Activated naive CD4-positive, alpha-beta T cell (primary cell): ENCODE measurements at regions not wholly inside any gene's neighbourhood (a gene's known extent, or its start where the extent isn't known, plus 50 kb on each side); places are given as distances from the start of the nearest gene placed in this dataset.

Experiments
- DNase-seq, 4 experiments: peaks; one replicate each; lab custom pipeline; 2025; lab: John Stamatoyannopoulos, UW

GRCh38 chr10:69684020-69684980, 54.3 kb downstream of the FAM241B start:
- no peak for DNase-seq

GRCh38 chr10:69684981-69685353, 54.9 kb downstream of the FAM241B start:
- DNase-seq, result no peak

- no peak for DNase-seq
Observed at GRCh38 chr10:69685426-69685801, 55.4 kb downstream of the FAM241B start.

- DNase-seq, result no peak
Observed at GRCh38 chr10:69685802-69686585, 55.9 kb downstream of the FAM241B start.

GRCh38 chr10:69686866-69687265, 56.8 kb downstream of the FAM241B start:
- DNase-seq, result no peak

GRCh38 chr10:69687426-69687825, 57.4 kb downstream of the FAM241B start:
- no peak for DNase-seq

- no peak for DNase-seq
Observed at GRCh38 chr10:69692267-69692666, 62.2 kb downstream of the FAM241B start.

GRCh38 chr10:69692891-69693290, 62.8 kb downstream of the FAM241B start:
- DNase-seq, result no peak

GRCh38 chr10:69693886-69694285, 63.8 kb downstream of the FAM241B start:
- DNase-seq, result no peak

GRCh38 chr10:69696073-69696731, 66.2 kb downstream of the FAM241B start:
- DNase-seq, result no peak

GRCh38 chr10:69697006-69697405, 67.0 kb downstream of the FAM241B start:
- DNase-seq, result no peak

GRCh38 chr10:69703256-69703655, 73.2 kb downstream of the FAM241B start:
- DNase-seq, result no peak

GRCh38 chr10:69703766-69704630, 74.0 kb downstream of the FAM241B start:
- DNase-seq, result no peak

GRCh38 chr10:69709366-69709941, 79.4 kb downstream of the FAM241B start:
- no peak for DNase-seq

GRCh38 chr10:69710008-69710888, 80.2 kb downstream of the FAM241B start:
- DNase-seq, result no peak

GRCh38 chr10:69712342-69712741, 82.3 kb downstream of the FAM241B start:
- no peak for DNase-seq

- DNase-seq, result no peak
Observed at GRCh38 chr10:69714572-69714971, 84.5 kb downstream of the FAM241B start.

- no peak for DNase-seq
Observed at GRCh38 chr10:69715156-69715898, 85.3 kb downstream of the FAM241B start.

GRCh38 chr10:69715899-69716606, 85.7 kb upstream of the COL13A1 start:
- DNase-seq, result no peak
